Stomach (tissue), 4 donors: ENCODE measurements at regions not wholly inside any gene's neighbourhood (a gene's known extent, or its start where the extent isn't known, plus 50 kb on each side); places are given as distances from the start of the nearest gene placed in this dataset.

ENCODE experiments used
- POLR2A ChIP-seq, 4 donors: fragments of 450-650 bp; IDR thresholded peaks; one replicate each; pipeline ENCODE4 v1.6.1; 2016; ENCODE audit warnings: antibody characterized with exemption in 4 of 4, control low read depth in 2 of 4, mild to moderate bottlenecking in 1 of 4, moderate library complexity in 1 of 4
- TF ChIP-seq, protein P1 (sequence below), 7 experiments: fragments of 450-650 bp in 4 of 7; fragments of 200-600 bp in 3 of 7; sonication (generic) in 3 of 7; IDR thresholded peaks; one replicate each; pipeline ENCODE4 v1.5.1; 2016 to 2019; ENCODE audit warnings: antibody characterized with exemption in 7 of 7, control low read depth in 2 of 7, mild to moderate bottlenecking in 1 of 7

DNA sequence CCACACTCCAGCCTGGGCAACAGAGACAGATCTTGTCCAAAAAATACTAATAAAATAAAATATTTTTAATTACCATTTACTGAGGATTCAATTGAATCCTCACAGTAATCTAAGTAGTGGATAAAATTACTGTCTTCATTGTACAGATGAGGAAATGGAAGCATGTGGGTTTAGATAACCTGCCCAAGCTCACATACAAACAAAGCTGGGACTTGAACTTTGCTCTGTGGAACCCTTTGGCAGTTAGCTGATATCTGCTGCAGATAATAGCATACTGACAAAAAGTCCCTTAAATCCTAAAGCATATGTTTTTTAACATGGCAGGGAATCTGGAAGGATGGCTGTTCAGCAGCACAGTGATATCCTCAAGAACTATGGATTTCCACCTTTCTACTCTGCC, 130.9 kb upstream of the MROH9 start:
- TF ChIP-seq, protein P1, sequence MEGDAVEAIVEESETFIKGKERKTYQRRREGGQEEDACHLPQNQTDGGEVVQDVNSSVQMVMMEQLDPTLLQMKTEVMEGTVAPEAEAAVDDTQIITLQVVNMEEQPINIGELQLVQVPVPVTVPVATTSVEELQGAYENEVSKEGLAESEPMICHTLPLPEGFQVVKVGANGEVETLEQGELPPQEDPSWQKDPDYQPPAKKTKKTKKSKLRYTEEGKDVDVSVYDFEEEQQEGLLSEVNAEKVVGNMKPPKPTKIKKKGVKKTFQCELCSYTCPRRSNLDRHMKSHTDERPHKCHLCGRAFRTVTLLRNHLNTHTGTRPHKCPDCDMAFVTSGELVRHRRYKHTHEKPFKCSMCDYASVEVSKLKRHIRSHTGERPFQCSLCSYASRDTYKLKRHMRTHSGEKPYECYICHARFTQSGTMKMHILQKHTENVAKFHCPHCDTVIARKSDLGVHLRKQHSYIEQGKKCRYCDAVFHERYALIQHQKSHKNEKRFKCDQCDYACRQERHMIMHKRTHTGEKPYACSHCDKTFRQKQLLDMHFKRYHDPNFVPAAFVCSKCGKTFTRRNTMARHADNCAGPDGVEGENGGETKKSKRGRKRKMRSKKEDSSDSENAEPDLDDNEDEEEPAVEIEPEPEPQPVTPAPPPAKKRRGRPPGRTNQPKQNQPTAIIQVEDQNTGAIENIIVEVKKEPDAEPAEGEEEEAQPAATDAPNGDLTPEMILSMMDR (IDR thresholded peaks at IDR 0.05), result no peak
- no peak for TF ChIP-seq POLR2A (IDR thresholded peaks at IDR 0.05)
